Retina (tissue), 1 donor: ENCODE measurements at regions not wholly inside any gene's neighbourhood (a gene's known extent, or its start where the extent isn't known, plus 50 kb on each side); places are given as distances from the start of the nearest gene placed in this dataset.
A peak's percentile ranks its signal among the peaks of the same experiment; 100 is the strongest.

Source experiments
- DNase-seq: peaks from one replicate; pipeline ENCODE4 v3.0.0-alpha.2; 2016

DNA sequence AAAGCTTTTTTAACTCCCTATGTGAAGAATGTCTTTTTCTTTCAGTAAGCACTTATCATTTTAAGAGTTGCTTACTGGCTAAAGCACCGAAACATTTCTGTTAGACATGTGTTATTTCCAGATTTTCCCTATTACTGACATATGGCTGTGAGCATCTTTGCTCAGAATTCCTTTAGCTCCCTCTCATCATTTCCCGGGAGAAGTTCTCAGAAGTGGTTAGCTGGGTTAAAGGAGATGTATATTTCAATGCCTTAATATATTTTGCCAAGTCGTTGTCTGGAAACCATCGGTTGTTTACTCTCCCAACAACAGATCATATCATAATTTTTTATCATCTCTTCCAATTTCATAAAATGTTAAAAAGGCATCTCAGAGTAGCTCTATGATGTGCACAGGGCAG is 396.5 kb downstream of the OCA2 start:
- DNase-seq: no peak

DNA sequence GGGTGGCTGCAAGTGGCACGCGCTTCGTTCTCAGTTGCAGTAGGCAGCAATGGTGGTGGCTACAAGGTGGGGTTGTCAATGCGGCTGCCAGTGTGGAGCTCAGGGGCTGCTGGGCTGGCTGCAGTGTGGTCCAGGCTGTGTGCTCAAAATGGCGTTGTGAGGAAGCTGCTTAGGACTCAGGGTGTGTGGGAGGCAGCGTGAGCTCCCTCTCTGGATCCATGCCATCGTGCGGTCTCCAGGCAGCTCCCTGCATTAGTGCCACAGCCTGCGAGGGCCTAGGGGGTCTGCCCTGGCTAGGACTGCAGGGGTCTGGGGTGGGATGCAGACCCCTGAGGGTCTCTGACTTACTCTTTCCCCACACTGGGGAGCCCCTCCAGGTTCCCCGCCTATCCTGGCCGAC is 397.2 kb downstream of the OCA2 start:
- DNase-seq: no peak

DNA sequence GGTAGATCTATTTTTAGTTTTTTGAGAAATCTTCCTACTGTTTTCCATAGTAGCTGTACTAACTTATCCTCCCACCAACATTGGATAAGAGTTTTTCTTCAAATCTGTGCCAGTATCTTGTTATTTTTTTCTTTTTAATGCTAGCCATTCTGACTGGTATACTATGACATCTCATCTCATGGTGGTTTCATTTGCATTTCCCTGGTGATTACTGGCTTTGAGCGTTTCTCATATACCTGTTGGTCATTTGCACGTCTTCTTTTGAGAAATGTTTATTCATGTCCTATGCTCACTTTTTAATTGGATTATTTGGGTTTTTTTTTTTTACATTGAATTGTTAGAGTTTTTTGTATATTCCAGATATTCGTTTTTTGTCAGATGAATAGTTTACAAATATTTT is 398.1 kb downstream of the OCA2 start:
- no peak for DNase-seq

DNA sequence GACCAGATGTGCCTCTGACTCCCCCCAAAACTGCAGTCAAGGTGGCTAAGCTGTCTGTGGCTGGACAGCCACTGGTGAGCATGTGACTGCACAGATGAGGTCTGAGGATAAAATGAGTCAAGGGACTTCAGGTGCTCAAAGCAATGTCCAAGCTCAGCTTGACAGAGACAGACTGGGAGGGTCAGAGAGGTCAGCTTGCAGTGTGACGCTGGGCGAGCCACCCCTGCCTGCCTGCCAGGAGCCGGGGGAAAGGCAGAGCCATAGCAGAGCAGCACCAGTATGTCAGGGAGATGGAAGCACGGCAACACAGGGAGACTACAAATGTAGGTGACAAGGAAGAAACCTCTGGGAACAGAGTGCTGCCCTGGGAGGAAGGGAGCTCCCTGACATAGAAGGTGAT is 399.4 kb downstream of the OCA2 start:
- no peak for DNase-seq

DNA sequence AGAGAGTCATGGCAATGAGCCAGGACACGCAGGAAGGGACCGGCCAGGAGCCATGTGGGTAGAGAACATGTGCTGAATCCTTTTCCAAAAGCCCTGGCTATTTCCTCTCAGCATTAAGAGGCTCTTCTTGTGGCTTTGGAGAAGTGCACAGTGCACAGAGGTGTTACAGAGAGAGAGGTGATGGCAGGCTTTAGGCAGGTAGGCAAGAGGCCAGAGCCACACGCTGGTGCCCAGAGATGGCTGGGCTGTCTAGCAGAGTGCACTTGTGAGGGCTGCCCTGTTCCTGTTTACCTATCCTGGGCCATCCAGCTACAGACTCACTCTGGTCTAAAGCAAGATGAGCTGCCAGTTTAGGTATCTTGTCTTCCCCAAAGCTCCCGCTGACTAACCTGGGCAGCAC is 402.6 kb downstream of the OCA2 start:
- DNase-seq: no peak

DNA sequence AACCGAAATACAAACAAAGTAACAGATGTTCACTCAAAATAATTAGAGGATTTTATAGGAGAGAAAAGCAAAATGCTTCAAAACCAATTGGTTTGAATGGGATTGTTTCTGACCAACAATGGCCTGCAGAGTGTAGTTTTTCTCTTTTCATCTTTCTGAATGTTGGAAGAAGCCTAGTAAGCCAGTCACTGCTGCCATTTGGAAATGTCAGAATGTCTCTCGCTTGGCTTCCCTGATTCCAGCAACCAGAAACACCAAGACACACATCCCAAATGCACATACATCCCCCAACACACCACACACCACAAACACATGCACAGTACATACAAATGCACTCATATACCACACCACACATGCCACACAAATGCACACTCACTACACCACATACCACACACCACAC is 403.4 kb downstream of the OCA2 start:
- DNase-seq: no peak

DNA sequence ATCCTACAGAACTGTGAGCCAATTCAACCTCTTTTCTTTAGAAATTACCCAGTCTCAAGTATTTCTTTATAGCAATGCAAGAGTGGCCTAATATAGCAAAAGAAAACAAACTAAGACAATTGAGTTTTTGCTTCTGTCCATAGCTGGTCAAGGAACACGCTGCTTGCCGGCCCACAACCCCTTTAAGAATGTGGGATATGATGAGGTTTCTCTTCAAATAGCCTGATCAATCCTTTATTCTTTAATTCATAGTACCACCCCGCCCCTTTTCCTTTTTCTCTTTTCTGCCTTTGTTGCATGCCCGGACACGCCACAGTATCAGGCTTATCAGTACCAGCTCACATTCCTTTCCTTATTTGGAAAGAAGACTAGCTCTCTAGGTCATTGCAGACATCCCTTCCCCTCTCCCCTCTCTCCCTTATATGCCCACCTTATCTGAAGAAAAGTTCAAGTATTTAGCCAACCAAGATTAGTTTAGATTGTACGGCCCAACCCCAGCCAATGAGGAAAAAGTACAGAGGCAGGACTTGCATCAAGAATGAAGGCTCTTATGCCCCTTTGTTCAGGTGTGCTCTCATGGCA is 404.5 kb downstream of the OCA2 start:
- no peak for DNase-seq

DNA sequence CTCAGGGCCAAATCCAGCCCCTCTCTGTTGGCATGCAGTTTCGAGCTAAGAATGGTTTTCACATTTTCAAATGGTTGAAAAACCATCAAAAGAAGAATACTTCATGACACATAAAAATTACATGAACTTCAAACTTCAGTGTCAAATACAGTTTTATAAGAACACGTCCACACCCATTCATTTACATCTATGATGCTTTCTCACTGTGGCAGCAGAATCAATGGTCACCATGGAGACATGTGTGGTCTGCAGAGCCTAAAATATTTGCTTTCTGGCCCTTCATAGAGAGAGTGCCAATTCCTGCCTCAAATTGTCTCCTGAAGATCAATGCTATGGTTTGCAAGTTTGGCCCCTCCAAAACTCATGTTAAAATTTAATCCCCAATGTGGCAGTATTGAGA is 405.8 kb downstream of the OCA2 start:
- no peak for DNase-seq

DNA sequence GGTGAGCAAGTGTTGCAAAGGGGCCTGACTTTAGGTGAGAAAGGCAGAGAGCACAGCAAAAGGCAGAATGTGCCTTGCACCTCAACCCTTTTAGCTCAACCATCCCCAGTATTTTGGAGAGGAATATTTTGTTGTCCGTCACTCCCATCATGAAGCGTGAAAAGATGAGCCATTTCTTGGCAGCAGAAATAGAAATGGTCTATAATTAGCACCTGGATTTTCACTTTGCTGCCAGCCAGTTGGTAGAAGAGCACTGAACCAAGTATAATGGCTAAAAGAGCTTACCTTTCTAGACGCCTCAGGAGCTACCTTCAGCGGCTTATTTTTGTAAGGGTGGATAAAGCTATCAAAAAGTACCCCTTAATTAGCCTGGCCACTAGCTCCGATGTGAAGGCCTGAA is 406.7 kb downstream of the OCA2 start:
- DNase-seq: no peak

DNA sequence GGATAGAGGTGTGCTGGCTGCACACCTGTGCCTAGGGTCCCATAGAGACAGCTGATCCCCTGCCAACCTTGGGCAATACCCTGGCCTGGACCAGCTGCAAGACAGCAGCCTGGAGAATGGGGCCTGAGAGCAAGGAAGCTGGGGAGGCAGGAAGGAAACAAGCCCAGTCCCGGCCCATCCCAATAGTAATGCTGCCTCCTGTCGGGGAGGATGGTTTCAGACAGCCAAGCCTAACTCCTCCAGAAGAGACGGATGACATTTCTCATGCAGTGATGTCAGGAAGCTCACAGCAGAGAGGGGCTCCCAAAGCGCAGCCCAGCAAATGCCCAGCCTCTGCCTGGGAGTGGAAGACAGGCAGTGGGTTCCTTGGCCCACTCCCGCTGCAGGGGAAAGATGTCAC is 408.8 kb downstream of the OCA2 start:
- DNase-seq: no peak

DNA sequence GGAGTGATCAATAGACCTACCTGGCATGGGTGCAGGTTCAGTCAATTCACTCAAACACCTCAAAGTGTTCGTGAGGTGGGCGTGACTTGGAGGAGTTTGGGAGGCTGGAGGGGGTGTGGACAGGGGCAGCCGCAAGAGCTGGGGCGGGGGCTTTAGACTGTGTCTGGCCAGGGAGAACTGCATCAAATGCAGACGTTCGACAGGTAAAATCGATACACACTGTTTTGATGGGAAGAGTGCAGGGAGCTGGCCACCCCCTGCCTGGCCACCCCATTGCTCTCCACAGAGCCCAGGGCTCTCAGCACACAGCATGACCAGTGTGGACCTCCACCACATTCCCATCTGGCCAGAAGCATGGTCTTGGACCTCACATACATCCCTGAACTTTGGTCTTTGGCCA is 412.1 kb downstream of the OCA2 start:
- DNase-seq: no peak

DNA sequence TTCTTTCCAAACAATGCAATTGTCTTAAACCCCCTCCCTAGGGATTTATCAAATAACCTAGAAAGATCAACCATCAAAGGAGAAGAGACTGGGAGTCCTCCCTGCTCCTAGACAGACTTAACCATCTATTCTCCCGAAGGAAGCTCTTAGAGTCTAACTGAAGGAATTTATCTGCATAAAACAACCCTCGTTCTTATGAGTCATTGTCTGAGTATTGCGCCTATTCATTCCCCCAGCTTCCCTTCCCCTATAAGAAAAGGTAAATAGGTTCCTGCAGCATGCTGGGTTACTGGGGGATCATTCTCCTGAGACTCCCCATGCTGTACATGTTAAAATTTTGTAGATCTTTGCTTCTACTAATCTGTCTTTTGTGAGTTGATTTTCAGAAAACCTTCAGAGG is 412.7 kb downstream of the OCA2 start:
- DNase-seq: no peak

DNA sequence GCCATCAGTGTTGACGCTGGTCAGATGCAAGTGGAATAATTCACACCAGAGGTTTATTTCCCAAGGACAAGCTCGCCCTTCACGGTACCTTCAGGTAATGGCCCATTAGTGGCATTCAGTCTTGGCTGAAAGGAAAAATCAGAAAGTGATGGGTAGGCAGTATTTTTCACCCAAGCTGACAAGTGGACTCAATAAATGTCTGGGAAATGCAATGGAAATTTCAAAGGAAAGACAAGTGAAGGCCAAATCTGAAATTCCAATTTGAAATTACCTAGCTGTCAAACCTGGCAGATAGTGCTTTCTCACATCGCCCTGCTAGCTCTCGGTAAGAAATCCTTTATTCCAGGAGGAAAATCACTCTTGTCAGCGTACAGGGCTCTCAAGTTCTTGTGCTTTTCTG is 413.5 kb downstream of the OCA2 start:
- DNase-seq: no peak

DNA sequence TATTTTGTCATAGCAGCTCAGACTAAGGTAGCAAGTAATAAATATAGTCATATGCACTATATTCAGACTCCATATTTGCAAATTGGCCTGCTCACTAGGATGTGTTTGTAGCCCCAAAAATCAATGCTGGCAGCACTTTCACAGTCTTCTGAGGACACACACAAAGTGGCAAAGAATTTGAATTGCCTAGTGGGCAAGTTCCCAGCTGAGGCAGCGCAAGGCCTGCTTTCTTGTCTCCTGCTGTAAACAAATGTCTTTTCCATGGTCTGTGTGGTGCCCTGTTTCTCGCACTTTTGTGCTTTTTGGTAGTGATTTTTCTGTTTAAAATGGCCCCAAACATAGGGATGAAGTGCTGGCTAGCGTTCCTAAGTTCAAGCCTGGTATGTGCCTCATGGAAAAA is 416.0 kb downstream of the OCA2 start:
- no peak for DNase-seq

DNA sequence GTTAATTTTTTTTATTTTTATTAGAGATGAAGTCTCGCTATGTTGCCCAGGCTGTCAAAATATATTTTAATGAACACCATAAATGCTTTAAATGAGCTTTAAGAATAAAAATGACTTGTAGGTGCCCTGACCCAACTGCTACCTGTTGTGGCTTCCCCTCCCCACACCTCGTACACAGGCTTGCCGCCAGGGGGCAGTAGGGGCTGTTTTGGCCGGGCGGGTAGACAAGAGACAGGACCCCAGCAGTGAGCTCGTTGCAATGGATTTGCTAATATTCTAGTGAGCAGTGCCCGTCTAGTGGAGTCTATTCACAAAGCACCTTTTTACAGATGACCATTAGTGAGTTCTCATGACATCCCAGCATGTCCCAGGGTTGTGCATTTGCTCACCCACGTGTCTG is 418.1 kb downstream of the OCA2 start:
- no peak for DNase-seq

DNA sequence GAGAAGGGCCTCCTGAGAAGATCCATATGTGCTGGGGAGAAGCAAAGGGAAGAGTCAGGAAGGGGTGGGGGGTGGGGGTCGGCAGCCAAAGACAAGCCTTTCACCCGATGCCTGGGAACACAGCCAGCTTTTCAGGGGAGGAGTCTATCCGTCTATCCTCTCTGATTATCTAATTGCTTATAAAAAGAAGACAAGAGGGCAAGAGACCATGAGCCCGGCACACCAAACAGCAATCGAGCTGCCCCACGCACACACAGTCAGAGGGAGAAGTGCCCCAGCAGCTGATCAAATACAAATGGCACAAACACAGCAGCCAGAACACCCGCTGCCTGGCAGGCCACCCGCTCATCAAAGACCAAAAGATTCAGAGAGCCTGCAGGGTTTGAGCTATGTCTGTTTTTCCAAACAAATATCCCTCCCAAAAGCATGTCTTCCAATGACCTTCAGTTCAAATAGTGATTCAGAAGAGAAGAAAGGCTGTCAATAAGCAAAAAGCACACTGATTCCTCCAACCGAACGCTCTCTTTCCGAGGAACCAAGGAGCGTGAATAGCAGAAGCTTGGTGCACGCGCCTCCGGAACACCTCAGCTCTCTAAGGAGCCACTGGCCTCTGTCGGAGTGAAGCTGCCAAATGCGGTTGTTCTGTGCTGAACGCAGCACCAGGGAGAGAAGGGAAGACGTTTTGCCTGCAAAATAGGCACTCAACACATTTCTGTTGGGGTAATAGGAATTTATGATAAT is 419.2 kb downstream of the OCA2 start:
- peak; percentile 80 for DNase-seq

DNA sequence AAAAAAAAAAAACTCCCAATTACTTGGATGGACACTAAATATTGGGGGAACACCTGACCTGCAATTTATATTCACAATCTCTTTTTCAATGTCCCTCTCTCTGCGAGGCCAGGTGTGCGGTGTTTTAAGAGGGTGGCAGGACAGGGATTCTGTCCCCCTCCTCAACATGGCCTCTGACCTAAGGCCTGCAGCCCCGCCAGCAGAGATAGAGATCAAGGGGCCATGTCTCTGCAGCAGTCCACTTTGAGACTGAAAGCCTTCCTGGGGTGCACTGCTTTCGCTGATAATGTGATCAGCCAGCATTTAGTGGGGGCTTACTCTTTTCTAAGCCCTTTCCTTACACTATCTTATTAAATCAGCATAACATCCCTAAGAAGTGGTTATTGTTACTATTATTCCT is 419.9 kb downstream of the OCA2 start:
- DNase-seq: no peak

DNA sequence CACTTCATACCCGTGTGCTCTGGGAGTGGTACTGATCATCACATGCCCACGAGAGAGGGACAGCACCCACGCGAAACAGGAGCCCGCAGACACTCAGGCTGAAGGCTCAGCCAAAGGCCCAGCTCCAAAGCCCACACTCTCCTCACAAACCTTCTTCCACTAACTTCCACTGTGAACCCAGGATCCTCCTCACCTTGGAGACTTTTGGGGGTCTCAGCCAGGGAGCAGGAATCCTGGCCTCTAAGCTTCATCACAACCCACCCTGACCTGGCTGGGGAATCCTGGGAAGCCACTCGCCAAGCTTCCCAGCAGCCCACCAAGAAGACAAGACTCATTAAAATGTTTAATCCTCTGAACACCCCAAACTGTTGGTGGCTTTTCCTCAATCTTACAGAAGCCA is 421.2 kb downstream of the OCA2 start:
- no peak for DNase-seq

DNA sequence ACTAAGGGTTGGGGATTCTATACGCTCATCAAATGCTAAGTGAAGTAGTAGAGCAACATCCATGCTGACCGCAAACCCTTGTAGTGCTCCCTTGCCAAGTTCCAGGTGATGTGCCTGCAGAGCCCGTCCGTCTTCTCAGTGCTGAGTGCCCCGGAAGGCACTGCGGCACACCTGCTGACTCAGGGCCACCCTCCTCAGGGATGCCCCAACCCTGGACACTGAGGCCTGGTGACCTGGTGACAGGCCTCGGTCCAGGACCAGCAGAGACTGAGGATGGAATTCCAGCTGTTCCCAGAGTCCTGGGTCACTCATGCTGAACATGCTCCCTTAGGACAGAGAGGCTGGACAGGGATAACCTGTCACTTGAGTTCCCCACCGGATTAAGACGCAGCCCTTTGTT is 422.5 kb downstream of the OCA2 start:
- DNase-seq: no peak

DNA sequence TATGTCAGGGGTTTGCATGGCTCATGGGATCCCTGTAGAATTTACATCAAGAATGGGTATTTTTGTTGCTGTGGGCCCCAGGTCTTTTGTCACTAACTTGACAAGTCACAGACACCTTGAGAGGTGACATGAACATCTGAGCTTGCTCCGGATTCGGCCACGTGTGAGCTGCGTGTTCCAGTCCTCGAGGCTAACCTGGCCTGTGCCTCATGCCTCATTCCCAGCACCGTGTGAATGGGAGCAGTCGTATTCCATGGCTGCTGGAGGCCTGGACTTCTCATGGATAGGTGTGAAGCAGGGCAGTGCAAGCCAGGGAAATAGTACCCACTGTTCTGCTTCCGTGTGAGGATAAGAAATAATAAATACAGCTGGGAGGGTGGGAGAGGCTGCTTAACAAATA is 423.5 kb downstream of the OCA2 start:
- DNase-seq: no peak

DNA sequence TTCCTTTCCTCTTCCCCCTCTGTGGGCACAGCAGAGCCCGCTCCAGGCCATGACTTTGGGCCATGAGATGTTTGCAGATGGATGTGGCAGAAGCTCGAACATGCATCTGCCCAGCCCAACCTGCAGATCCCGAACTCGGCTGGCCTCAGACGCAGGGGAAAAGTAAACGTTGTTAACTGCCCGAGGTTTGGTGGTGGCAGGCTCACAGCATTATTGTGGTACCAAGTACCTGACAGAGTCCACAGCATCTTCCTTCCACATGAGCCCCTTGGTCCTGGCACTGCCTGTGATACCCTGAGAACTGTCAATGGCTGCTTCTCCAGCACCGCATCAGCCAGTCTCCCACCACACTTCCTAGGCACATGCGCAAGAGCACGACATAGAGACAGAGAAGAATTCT is 424.3 kb downstream of the OCA2 start:
- no peak for DNase-seq

DNA sequence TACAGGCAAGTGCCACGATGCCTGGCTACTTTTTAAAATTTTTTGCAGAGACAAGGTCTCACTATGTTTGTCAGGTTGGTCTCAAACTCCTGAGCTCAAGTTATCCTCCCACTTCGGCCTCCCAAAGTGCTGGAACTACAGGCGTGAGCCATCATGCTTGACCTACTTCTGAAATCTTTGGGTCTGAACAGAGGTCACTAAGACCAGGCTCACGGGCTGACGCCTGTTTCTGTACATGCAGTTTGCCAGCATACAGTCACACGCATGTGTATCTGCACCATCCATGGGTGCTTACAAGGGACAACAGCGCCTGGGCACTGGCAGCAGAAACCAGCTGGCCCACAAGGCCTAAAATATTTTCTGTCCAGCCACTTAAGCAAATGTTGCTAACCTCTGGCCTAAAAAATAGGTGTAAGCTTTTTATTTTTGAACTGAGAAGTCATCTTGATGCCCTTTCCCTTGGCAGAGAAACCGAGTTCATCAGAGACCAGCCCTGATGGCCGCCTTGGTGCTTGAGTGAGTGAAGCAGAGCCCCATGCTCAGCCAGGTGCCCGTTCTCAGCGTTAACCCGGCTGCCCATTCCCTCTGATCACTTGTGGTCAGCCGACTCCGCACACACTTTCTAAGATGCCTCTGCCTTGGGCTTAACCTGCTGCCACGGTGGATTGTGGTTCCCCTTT is 425.2 kb downstream of the OCA2 start:
- DNase-seq: no peak

DNA sequence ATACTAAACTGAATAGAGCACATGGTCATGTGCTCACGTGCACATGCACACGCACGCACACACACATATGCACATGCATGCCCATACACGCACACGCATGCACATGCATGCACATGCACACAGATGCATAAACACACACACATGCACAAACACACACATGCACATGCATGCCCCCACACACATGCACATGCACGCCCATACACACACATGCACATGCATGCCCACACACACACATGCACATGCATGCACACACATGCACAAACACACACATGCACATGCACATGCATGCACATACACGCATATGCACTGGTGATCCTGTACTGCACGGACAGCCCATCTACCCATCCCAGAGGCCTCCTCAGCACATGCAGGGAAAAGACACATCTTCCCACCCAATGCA is 426.6 kb downstream of the OCA2 start:
- no peak for DNase-seq

DNA sequence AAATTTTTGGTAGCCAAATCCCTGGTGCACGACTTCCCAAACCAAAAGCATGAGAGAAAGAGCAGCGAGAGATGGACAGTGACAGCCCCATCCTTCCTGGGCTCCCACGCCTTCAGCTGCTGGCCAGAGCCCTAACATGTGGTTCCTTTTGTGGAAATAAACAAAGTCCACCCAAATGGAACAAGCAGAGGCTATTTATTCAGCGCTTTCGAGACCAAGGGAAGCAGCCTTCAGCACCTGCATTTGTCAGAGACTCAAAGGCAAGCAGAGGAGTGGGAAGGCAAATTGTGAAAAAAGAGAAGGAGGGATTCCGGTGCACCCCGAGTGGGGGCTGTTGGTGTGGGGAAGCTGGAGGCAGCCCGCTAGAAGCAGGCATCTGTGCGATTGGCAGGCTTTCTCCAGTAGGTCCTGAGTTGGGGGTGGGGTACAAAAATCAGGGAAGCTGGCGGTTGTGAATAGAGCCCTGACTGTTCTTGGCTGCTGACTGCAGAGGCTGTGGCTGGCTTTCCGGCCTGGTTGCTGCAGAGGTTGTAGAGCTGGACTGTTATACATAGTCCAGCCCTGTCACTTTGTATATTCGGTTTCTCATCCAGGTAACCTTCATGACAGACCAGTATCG is 427.2 kb downstream of the OCA2 start:
- DNase-seq: no peak
